Mesendoderm (in vitro differentiated cells): ENCODE measurements at regions not wholly inside any gene's neighbourhood (a gene's known extent, or its start where the extent isn't known, plus 50 kb on each side); places are given as distances from the start of the nearest gene placed in this dataset.
"Not testable (repeated sequence)": the region's sequence is repeated elsewhere in the genome, so short reads cannot be mapped to it uniquely, and the experiment has no call there.

Experiments used
- DNase-seq: peaks from one replicate; pipeline ENCODE4 v3.0.0; 2013
- H2AK5ac ChIP-seq: 2 replicates; pipeline ENCODE4 v1.6.1; 2013; ENCODE audit warnings: low read length, inconsistent platforms
- H2BK120ac ChIP-seq: 2 replicates; pipeline ENCODE4 v1.6.1; 2013; ENCODE audit warnings: low read depth, mild to moderate bottlenecking, low read length, moderate library complexity, mixed read lengths
- H2BK15ac ChIP-seq: replicated peaks from 2 replicates; pipeline ENCODE4 v1.6.1; 2013; ENCODE audit warnings: low read depth, mild to moderate bottlenecking, moderate library complexity
- H2BK5ac ChIP-seq: 2 replicates; pipeline ENCODE4 v1.6.1; 2013; ENCODE audit warnings: low read length, inconsistent platforms
- H3K18ac ChIP-seq: 2 replicates; pipeline ENCODE4 v1.6.1; 2013; ENCODE audit warnings: mild to moderate bottlenecking, low read length, mixed read lengths
- H3K23ac ChIP-seq: one replicate; pipeline ENCODE4 v1.6.1; 2013; ENCODE audit warnings: low read length
- H3K27ac ChIP-seq: 2 replicates; pipeline ENCODE4 v1.5.1; 2013; ENCODE audit warnings: low read depth, mild to moderate bottlenecking, inconsistent platforms, low read length, moderate library complexity
- H3K27me3 ChIP-seq: 2 replicates; pipeline ENCODE4 v1.6.1; 2013; ENCODE audit warnings: low read length, control low read depth, mild to moderate bottlenecking, inconsistent platforms; ENCODE audit not compliant: insufficient read depth, poor library complexity
- H3K36me3 ChIP-seq: 2 replicates; pipeline ENCODE4 v1.6.1; 2013; ENCODE audit warnings: low read length, inconsistent platforms; ENCODE audit not compliant: control insufficient read depth, insufficient read depth
- H3K4ac ChIP-seq: one replicate; pipeline ENCODE4 v1.6.1; 2013; ENCODE audit warnings: low read depth, mild to moderate bottlenecking, low read length, moderate library complexity
- H3K4me1 ChIP-seq: 2 replicates; pipeline ENCODE4 v1.6.1; 2013; ENCODE audit warnings: low read depth, low read length, inconsistent platforms; ENCODE audit not compliant: control insufficient read depth
- H3K4me2 ChIP-seq: 2 replicates; pipeline ENCODE4 v1.6.1; 2013; ENCODE audit warnings: low read length
- H3K4me3 ChIP-seq: 2 replicates; pipeline ENCODE4 v1.5.1; 2013; ENCODE audit warnings: mild to moderate bottlenecking, low read length
- H3K56ac ChIP-seq: one replicate; pipeline ENCODE4 v1.6.1; 2013; ENCODE audit warnings: low read length
- H3K79me1 ChIP-seq: 2 replicates; pipeline ENCODE4 v1.6.1; 2013; ENCODE audit warnings: low read length, inconsistent platforms
- H3K79me2 ChIP-seq: 2 replicates; pipeline ENCODE4 v1.6.1; 2013; ENCODE audit warnings: mild to moderate bottlenecking, low read length; ENCODE audit not compliant: control insufficient read depth, insufficient read depth
- H3K9ac ChIP-seq: 2 replicates; pipeline ENCODE4 v1.6.1; 2013; ENCODE audit warnings: low read length, inconsistent platforms
- H4K5ac ChIP-seq: one replicate; pipeline ENCODE4 v1.6.1; 2013; ENCODE audit warnings: low read length
- H4K8ac ChIP-seq: one replicate; pipeline ENCODE4 v1.6.1; 2013; ENCODE audit warnings: low read depth, mild to moderate bottlenecking, control low read depth, low read length, moderate library complexity
- WGBS: extraction: QIAGEN DNeasy Blood & Tissue Kit; methylation state at CpG from one replicate; pipeline ENCODE4 v1.1.7; 2013; ENCODE audit warnings: low lambda C conversion rate, missing lambda C conversion rate; ENCODE audit not compliant: insufficient coverage; ENCODE audit errors: extremely low coverage; 5-methylcytosine and 5-hydroxymethylcytosine counted together

GRCh38 chr12:88897723-88898122, 317.5 kb upstream of the KITLG start:
- no peak overlapping the region for H2BK5ac ChIP-seq
- no peak overlapping the region for H3K18ac ChIP-seq
- H3K4me3 ChIP-seq: no peak overlapping the region
- no peak overlapping the region for H3K4ac ChIP-seq
- no peak overlapping the region for H3K9ac ChIP-seq
- H3K36me3 ChIP-seq: no peaks in the 10 kb centered on the region
- H3K23ac ChIP-seq: no peak overlapping the region
- H4K8ac ChIP-seq: no peak overlapping the region
- no CpG with 5 or more reads among the region's 1 CpG for WGBS
- no peaks in the 10 kb centered on the region for H3K79me2 ChIP-seq
- no peak overlapping the region for H2AK5ac ChIP-seq
- no peak overlapping the region for H2BK120ac ChIP-seq
- no peak overlapping the region for H4K5ac ChIP-seq
- no peak overlapping the region for H3K27ac ChIP-seq
- no peak overlapping the region for H3K56ac ChIP-seq
- no peaks in the 10 kb centered on the region for H3K27me3 ChIP-seq
- peak; percentile 18 for DNase-seq
- H3K4me1 ChIP-seq: no peaks in the 10 kb centered on the region
- no peak overlapping the region for H3K4me2 ChIP-seq
- H3K79me1 ChIP-seq: no peaks in the 10 kb centered on the region
- no peak overlapping the region for H2BK15ac ChIP-seq

- no peak overlapping the region for H3K9ac ChIP-seq
- H3K27ac ChIP-seq: no peak overlapping the region
- no peak overlapping the region for H2BK120ac ChIP-seq
- H2AK5ac ChIP-seq: no peak overlapping the region
- no peak overlapping the region for H2BK5ac ChIP-seq
- WGBS: no CpG with 5 or more reads among the region's 2 CpGs
- no peaks in the 10 kb centered on the region for H3K36me3 ChIP-seq
- H3K79me2 ChIP-seq: no peaks in the 10 kb centered on the region
- H3K4me3 ChIP-seq: no peak overlapping the region
- DNase-seq: peak; percentile 34
- no peaks in the 10 kb centered on the region for H3K79me1 ChIP-seq
- no peak overlapping the region for H3K56ac ChIP-seq
- no peak overlapping the region for H4K5ac ChIP-seq
- no peak overlapping the region for H3K4ac ChIP-seq
- H3K18ac ChIP-seq: no peak overlapping the region
- no peaks in the 10 kb centered on the region for H3K4me1 ChIP-seq
- H3K27me3 ChIP-seq: no peaks in the 10 kb centered on the region
- no peak overlapping the region for H2BK15ac ChIP-seq
- H3K23ac ChIP-seq: no peak overlapping the region
- H3K4me2 ChIP-seq: no peak overlapping the region
- no peak overlapping the region for H4K8ac ChIP-seq
Measured at GRCh38 chr12:88896958-88897357, 316.7 kb upstream of the KITLG start.

- WGBS: no CpG with 5 or more reads among the region's 1 CpG
- no peak overlapping the region for H3K9ac ChIP-seq
- no peak overlapping the region for H2AK5ac ChIP-seq
- no peak overlapping the region for H3K56ac ChIP-seq
- no peak overlapping the region for H2BK15ac ChIP-seq
- no peak overlapping the region for H2BK120ac ChIP-seq
- H3K18ac ChIP-seq: no peak overlapping the region
- H3K79me1 ChIP-seq: no peaks in the 10 kb centered on the region
- H3K23ac ChIP-seq: no peak overlapping the region
- H2BK5ac ChIP-seq: no peak overlapping the region
- H3K4me1 ChIP-seq: no peaks in the 10 kb centered on the region
- DNase-seq: no peak
- H3K4me2 ChIP-seq: no peak overlapping the region
- H3K36me3 ChIP-seq: no peaks in the 10 kb centered on the region
- no peak overlapping the region for H4K5ac ChIP-seq
- H3K4ac ChIP-seq: no peak overlapping the region
- H3K4me3 ChIP-seq: no peak overlapping the region
- H3K27ac ChIP-seq: no peak overlapping the region
- H4K8ac ChIP-seq: no peak overlapping the region
- no peaks in the 10 kb centered on the region for H3K27me3 ChIP-seq
- H3K79me2 ChIP-seq: no peaks in the 10 kb centered on the region
Measured at GRCh38 chr12:88895634-88896033, 315.4 kb upstream of the KITLG start.

DNA sequence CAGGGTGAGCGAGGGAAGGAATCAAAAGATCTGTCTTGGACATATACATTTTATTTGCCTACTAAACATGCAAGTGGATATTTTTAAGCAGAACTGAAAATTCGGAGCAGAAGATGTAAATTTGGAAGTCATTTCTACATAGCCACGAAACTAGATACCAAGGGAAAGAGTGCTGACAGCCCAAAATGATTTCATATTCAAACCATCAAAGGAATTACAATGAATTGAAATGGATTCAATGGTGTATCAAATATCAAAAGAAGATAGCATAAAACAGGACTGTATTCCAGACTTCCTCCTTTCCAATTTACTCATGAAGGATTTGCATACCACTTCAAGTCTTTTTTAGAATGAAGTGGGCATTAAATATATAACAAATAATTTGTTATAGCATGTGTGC, 313.5 kb upstream of the KITLG start:
- Histone ChIP-seq H2BK5ac (no peak overlapping the region), H3K27ac (no peak overlapping the region), H3K79me1 (no peaks in the 10 kb centered on the region), H3K9ac (no peak overlapping the region), H2BK120ac (no peak overlapping the region), H4K5ac (no peak overlapping the region), H3K27me3 (no peaks in the 10 kb centered on the region), H3K4ac (no peak overlapping the region), H3K79me2 (no peaks in the 10 kb centered on the region), H3K36me3 (no peaks in the 10 kb centered on the region), H3K4me1 (no peaks in the 10 kb centered on the region), H2AK5ac (no peak overlapping the region), H4K8ac (no peak overlapping the region), H3K18ac (no peak overlapping the region), H3K4me3 (no peak overlapping the region), H2BK15ac (no peak overlapping the region), H3K4me2 (no peak overlapping the region), H3K56ac (no peak overlapping the region), H3K23ac (no peak overlapping the region)
- no peak for DNase-seq
- no CpG with 5 or more reads among the region's 3 CpGs for WGBS

- not testable (repeated sequence) for H3K18ac ChIP-seq, H3K27ac ChIP-seq, H2BK5ac ChIP-seq, H3K36me3 ChIP-seq, H3K79me2 ChIP-seq, DNase-seq, H3K27me3 ChIP-seq, H3K56ac ChIP-seq, H2AK5ac ChIP-seq, H3K9ac ChIP-seq, H3K79me1 ChIP-seq, H4K8ac ChIP-seq, H2BK15ac ChIP-seq, H3K4me1 ChIP-seq, H4K5ac ChIP-seq, H3K4ac ChIP-seq, H2BK120ac ChIP-seq, H3K4me2 ChIP-seq, H3K4me3 ChIP-seq, H3K23ac ChIP-seq
- no CpG with 5 or more reads among the region's 11 CpGs for WGBS
Measured at GRCh38 chr12:88891434-88891833, 311.2 kb upstream of the KITLG start.

DNA sequence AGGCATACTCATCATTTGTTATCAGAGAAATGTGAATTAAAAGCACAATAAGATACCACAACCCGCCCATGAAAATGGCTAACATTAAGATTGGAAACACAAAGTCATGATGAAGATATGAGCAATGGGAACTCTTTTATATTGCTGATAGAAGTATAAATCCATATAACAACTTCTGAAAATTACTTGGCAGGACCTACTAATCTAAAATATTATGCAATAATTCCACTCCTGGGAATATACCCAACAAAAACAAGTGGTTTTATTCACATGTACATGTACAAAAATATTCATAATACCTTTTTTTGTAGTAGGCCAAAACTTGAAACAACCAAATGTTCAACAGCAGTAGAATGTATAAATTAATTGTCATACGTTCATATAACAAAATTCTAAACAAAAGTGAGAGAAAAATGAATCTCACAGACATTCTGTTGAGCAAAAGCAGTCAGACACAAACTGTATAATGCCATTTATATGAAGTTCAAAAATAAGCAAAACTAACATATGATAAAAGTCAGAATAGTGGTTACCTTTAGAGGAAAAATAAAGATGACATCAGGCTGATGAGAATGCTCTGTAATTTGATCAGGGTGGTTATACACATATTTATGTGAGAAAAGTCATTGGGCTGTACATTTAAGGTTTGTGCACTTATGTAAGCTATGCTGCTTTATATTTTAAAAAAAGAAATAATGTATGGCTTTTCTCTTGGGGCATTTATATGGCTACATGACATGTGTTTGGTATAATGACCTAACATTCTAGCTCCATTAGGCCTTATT, 309.2 kb upstream of the KITLG start:
- no peak overlapping the region for H2BK120ac ChIP-seq
- no peak overlapping the region for H4K5ac ChIP-seq
- H2BK15ac ChIP-seq: no peak overlapping the region
- no peak overlapping the region for H3K18ac ChIP-seq
- no peak overlapping the region for H3K4me2 ChIP-seq
- H3K36me3 ChIP-seq: no peaks in the 10 kb centered on the region
- H3K23ac ChIP-seq: no peak overlapping the region
- H4K8ac ChIP-seq: no peak overlapping the region
- DNase-seq: no peak
- no peak overlapping the region for H3K27ac ChIP-seq
- H3K79me2 ChIP-seq: no peaks in the 10 kb centered on the region
- no peak overlapping the region for H2BK5ac ChIP-seq
- H3K4ac ChIP-seq: no peak overlapping the region
- H2AK5ac ChIP-seq: no peak overlapping the region
- H3K79me1 ChIP-seq: no peaks in the 10 kb centered on the region
- no peak overlapping the region for H3K9ac ChIP-seq
- no peaks in the 10 kb centered on the region for H3K27me3 ChIP-seq
- no peak overlapping the region for H3K56ac ChIP-seq
- H3K4me1 ChIP-seq: no peaks in the 10 kb centered on the region
- WGBS: no CpG with 5 or more reads among the region's 2 CpGs
- no peak overlapping the region for H3K4me3 ChIP-seq
